K562 (cell line): ENCODE measurements at regions not wholly inside any gene's neighbourhood (a gene's known extent, or its start where the extent isn't known, plus 50 kb on each side); places are given as distances from the start of the nearest gene placed in this dataset.

Experiments used
- CBX2 ChIP-seq: fragments of 200-600 bp; sonication (generic); IDR thresholded peaks from one replicate; pipeline ENCODE4 v1.6.1; 2012; ENCODE audit warnings: mild to moderate bottlenecking, low read length, inconsistent platforms; ENCODE audit not compliant: insufficient read depth, poor library complexity, severe bottlenecking
- CHD2 ChIP-seq: IDR thresholded peaks from 2 replicates; pipeline ENCODE4 v1.6.1; 2011; ENCODE audit warnings: low read depth, low read length
- CTCF ChIP-seq, 3 experiments: IDR thresholded peaks in 2 of 3; conservative IDR thresholded peaks in 1 of 3; 2 replicates each; pipeline ENCODE4 v1.5.1; 2011 to 2012; ENCODE audit warnings: low read length in 3 of 3, mild to moderate bottlenecking in 3 of 3, control low read depth in 2 of 3, improper control_type of control experiment in 1 of 3, inconsistent platforms in 1 of 3, low read depth in 1 of 3, mixed read lengths in 1 of 3, moderate library complexity in 1 of 3; ENCODE audit not compliant: insufficient read depth in 2 of 3
- NFATC3 ChIP-seq: fragments of 450-650 bp; IDR thresholded peaks from 2 replicates; pipeline ENCODE4 v1.6.1; 2017; ENCODE audit warnings: mild to moderate bottlenecking
- NFYB ChIP-seq: IDR thresholded peaks from 2 replicates; pipeline ENCODE4 v1.6.1; 2011; ENCODE audit warnings: mild to moderate bottlenecking, moderate library complexity; ENCODE audit not compliant: insufficient read length; ENCODE audit errors: extremely low read depth

DNA sequence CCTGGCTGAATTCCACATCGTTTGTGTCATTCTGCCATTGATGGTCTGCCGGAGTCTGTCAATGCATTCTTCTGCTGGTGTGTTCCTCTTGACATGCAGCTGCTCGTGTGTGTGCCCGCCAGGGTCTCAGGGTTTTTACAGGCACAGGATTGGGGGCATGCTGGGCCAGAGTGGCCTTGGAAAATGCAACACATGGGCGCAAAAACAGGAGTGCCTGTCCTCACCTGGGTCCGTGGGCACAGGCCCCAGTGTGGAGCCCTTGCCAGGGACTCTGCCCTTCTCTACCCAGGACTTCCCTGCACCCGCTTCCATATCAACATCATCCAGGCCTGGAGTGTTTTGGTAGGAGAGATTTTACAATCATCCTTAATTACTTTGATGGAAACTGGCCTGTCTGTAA, 340.7 kb downstream of the KIF20B start:
- TF ChIP-seq CTCF (IDR thresholded peaks at IDR 0.05 in 2 of 3, conservative IDR thresholded peaks at IDR 0.05 in 1 of 3; ENCODE audit: insufficient read depth in 2 of 3, low read depth in 1 of 3, low read length in 3 of 3), result no peak
- no peak for TF ChIP-seq NFATC3
- no peak for TF ChIP-seq NFYB
- no peak for TF ChIP-seq CHD2
- no peak for TF ChIP-seq CBX2
